Activated B cell treated with CpG ODN at 0.5 μM for 24 hours (primary cell): ENCODE measurements at regions not wholly inside any gene's neighbourhood (a gene's known extent, or its start where the extent isn't known, plus 50 kb on each side); places are given as distances from the start of the nearest gene placed in this dataset.

Experiments
- ATAC-seq: fragments of 200-7000 bp; cut with Tn5 transposase; one replicate; pipeline ENCODE4 v1.10.0; 2021; ENCODE audit warnings: low read depth, mild to moderate bottlenecking, moderate library complexity
- CTCF ChIA-PET: fragments of 350-600 bp; sonication (Branson Sonifier 250); formaldehyde crosslinking; loops from one replicate; lab custom pipeline; 2021; ENCODE audit warnings: antibody characterized with exemption; lab: Charles Lee
- POLR2A ChIA-PET: fragments of 350-600 bp; sonication (Branson Sonifier 250); formaldehyde crosslinking; loops from one replicate; lab custom pipeline; 2021; ENCODE audit warnings: antibody characterized with exemption; lab: Charles Lee
- DNase-seq: peaks from one replicate; pipeline ENCODE4 v3.0.0; 2022
- H3K27ac Mint-ChIP-seq: one replicate; pipeline ENCODE4 v1.8.0; 2020; ENCODE audit warnings: mixed read lengths
- H3K27me3 Mint-ChIP-seq: one replicate; pipeline ENCODE4 v1.8.0; 2021; ENCODE audit warnings: mixed read lengths
- H3K36me3 Mint-ChIP-seq: one replicate; pipeline ENCODE4 v1.8.0; 2021; ENCODE audit warnings: low read depth, mixed read lengths
- H3K4me1 Mint-ChIP-seq: one replicate; pipeline ENCODE4 v1.8.0; 2021; ENCODE audit warnings: mixed read lengths
- H3K4me3 Mint-ChIP-seq: one replicate; pipeline ENCODE4 v1.8.0; 2020; ENCODE audit warnings: mild to moderate bottlenecking, mixed read lengths
- H3K9me3 Mint-ChIP-seq: one replicate; pipeline ENCODE4 v1.8.0; 2020; ENCODE audit warnings: mixed read lengths
- CTCF ChIP-seq: fragments of 200-600 bp; IDR thresholded peaks from one replicate; pipeline ENCODE4 v1.8.0; 2022; ENCODE audit warnings: antibody characterized with exemption, mild to moderate bottlenecking
- intact Hi-C: fragments of 100-400 bp; cut with micrococcal nuclease; formaldehyde crosslinking; loops from one replicate; pipeline ENCODE4 v1.15.1; 2024

GRCh38 chr1:221001167-221001566, 121.9 kb downstream of the HLX start:
- Mint-ChIP-seq H3K27ac (no peak overlapping the region), H3K4me1 (no peaks in the 10 kb centered on the region), H3K27me3 (no peaks in the 10 kb centered on the region), H3K4me3 (no peak overlapping the region), H3K36me3 (no peaks in the 10 kb centered on the region), H3K9me3 (peaks cover 9% of the 10 kb centered on the region)
- ChIA-PET CTCF (no interaction called here), POLR2A (no interaction called here)
- intact Hi-C loops = no loop called here
- ATAC-seq = no peak
- no peak for TF ChIP-seq CTCF
- no peak for DNase-seq

- TF ChIP-seq CTCF = no peak
- H3K4me1 Mint-ChIP-seq = no peaks in the 10 kb centered on the region
- ChIA-PET CTCF (no interaction called here), POLR2A (no interaction called here)
- no peak for ATAC-seq
- H3K27ac Mint-ChIP-seq = no peak overlapping the region
- no peak for DNase-seq
- H3K4me3 Mint-ChIP-seq = no peak overlapping the region
- H3K27me3 Mint-ChIP-seq = no peaks in the 10 kb centered on the region
- H3K9me3 Mint-ChIP-seq = peaks cover 6% of the 10 kb centered on the region
- H3K36me3 Mint-ChIP-seq = no peaks in the 10 kb centered on the region
- intact Hi-C loops = no loop called here
Measured at GRCh38 chr1:221002601-221003000, 123.4 kb downstream of the HLX start.

- Mint-ChIP-seq H3K27ac (no peak overlapping the region), H3K4me3 (no peak overlapping the region), H3K27me3 (no peaks in the 10 kb centered on the region), H3K4me1 (no peaks in the 10 kb centered on the region), H3K36me3 (no peaks in the 10 kb centered on the region), H3K9me3 (no peaks in the 10 kb centered on the region)
- no peak for ATAC-seq
- intact Hi-C loops = no loop called here
- TF ChIP-seq CTCF = no peak
- DNase-seq = no peak
- ChIA-PET CTCF (no interaction called here), POLR2A (no interaction called here)
Measured at GRCh38 chr1:221011145-221011544, 131.9 kb downstream of the HLX start.

DNA sequence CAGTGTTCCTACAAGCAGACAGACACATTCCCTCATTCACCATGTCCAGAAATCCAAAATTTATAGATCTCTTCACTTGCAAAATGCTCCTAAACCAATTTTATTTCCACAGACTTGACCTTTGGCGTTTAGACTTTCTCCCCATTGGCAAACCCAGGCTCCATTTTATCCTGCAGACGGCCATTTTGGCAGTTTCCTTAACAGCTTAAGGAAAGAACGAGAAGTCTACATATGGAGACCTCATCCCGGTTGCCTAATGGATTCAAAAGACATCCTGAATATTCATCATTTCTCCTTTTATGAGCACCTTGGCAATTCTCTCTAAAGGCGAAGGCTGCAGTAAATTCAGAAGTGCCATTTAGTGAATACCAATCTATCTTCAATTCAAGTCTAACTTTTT, 132.9 kb downstream of the HLX start:
- DNase-seq = no peak
- Mint-ChIP-seq H3K27me3 (no peaks in the 10 kb centered on the region), H3K4me1 (no peaks in the 10 kb centered on the region), H3K27ac (no peak overlapping the region), H3K36me3 (no peaks in the 10 kb centered on the region), H3K4me3 (no peak overlapping the region), H3K9me3 (no peaks in the 10 kb centered on the region)
- intact Hi-C loops = no loop called here
- no peak for ATAC-seq
- no peak for TF ChIP-seq CTCF
- POLR2A ChIA-PET = no interaction called here
- CTCF ChIA-PET = no interaction called here

DNA sequence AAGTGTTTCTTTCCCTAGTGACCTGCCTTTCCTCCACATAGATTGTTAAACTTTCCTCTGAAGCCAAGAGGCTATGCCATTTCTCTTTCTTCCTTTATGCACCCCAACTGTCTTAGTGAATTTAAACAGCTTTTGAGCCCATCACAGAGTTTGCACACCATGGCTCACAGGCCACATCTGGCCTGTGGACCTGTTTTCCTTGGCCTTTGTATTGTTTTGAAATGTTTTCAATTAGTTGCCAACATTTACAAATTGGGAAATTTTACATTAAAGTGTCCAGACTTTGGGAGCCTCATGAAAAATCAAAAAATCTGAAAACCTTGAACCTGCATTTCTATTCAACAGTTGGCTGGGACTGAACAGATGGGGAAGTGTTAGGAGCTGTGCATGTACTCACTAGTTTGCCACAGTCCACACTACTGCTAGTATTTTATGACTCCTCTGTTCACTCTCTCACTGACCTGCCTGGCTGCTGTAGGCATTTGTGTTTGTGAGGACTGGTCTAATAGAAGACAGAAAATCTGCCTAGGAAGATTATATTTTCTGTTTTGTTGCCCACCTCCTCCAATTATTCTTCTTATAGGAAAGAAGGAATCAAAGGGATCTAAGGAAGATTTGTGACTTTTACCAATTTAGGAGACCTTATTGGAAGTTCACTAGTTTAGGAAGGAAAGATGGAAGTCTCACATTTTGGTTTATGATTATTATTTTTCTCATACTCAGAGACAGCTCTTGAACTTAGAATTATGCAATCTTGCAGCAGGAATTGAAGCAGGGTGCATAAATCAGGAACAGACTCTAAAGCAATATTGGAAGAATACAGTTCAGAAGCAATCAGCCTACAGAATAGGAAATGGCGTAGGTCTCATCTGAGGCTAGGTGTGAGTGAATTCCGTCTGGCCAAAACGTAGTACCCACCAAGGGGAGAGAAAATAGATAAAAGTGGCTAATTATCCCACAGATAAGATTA, 134.7 kb downstream of the HLX start:
- ChIA-PET POLR2A (no interaction called here), CTCF (no interaction called here)
- intact Hi-C loops = no loop called here
- DNase-seq (no peak), ATAC-seq (no peak)
- Mint-ChIP-seq H3K27me3 (no peaks in the 10 kb centered on the region), H3K36me3 (no peaks in the 10 kb centered on the region), H3K27ac (no peak overlapping the region), H3K4me1 (no peaks in the 10 kb centered on the region), H3K9me3 (no peaks in the 10 kb centered on the region), H3K4me3 (no peak overlapping the region)
- TF ChIP-seq CTCF = no peak
